Fibroblast of skin of abdomen (primary cell): ENCODE measurements at regions not wholly inside any gene's neighbourhood (a gene's known extent, or its start where the extent isn't known, plus 50 kb on each side); places are given as distances from the start of the nearest gene placed in this dataset.

Experiments
- DNase-seq: peaks from one replicate; pipeline ENCODE4 v3.0.0-alpha.2; 2013

DNA sequence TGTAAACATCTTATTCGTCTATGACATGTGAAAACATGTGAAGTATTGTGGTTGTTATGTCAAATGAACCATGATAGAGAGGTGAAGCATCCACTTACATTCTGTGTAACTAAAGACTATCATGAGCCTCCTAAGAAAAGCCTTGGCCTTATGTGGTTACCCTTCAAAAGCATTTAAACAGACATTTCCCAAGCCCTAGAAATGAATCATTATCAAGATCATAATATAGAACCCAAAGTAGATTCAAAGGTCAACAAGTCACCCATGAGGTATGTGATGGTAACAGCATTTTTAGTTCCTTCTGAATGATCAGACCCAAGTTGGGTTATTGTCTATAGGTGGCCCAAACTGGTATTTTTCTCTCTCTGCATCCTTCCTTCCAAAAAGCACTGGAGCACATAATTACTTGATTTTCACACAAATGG is 408.0 kb downstream of the TBL1XR1 start:
- peak; percentile 4 for DNase-seq

DNA sequence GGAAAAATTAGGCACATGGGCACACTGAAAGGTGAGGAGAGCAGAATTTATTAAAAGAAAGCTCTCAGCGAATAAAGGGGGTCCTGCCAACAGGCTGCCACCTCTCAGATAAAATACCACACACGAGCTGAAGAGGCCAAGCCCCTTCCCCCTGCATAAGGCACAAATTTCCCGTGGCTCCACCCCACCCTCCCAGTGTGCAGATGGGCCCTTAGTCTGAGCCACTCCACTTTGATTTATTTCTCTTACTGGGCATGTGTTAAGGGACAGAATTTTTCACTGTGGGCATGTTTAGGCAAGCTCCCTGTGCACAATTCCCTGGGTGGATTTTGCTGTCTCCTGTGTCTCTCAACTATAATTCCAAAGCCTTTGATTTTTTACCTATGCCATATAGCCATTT is 409.8 kb downstream of the TBL1XR1 start:
- no peak for DNase-seq

DNA sequence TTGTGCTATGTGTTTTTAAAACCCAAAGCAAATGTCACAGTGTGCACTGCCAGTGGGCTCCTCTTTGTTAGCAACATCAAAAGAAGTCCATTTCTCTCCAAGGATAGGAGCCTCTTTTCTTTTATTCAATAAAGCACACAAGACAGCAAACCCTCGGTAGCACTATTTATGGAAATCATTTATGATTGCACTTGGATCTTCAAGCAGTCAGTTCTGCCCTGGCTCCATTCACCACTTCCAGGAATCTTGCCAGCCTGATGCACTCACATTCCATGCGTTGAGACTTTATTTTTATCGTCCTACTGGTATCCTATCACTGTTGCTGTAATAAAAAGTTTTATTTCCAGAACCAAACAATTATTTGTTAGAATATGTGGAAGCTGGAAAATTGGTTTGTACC is 412.1 kb downstream of the TBL1XR1 start:
- DNase-seq, result no peak

DNA sequence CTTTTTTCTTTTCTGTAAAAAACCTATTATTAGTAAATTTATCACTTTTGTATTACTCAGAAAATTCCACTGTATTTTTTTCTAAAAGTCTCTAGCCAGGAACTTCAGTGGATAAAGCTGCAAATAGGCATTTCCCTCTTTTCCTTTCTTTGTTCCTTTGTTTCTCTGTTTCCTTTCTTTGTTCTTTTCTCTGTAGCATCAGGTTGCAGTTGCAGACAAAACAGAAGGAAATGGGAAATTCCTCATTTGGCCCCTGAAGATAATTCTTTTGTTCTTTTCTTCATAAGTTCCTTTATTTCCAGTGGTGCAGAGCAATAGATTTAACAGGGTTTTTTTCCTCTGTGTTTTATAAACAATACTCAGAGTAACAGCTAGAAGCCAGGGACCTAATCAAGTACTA is 416.5 kb downstream of the TBL1XR1 start:
- no peak for DNase-seq

DNA sequence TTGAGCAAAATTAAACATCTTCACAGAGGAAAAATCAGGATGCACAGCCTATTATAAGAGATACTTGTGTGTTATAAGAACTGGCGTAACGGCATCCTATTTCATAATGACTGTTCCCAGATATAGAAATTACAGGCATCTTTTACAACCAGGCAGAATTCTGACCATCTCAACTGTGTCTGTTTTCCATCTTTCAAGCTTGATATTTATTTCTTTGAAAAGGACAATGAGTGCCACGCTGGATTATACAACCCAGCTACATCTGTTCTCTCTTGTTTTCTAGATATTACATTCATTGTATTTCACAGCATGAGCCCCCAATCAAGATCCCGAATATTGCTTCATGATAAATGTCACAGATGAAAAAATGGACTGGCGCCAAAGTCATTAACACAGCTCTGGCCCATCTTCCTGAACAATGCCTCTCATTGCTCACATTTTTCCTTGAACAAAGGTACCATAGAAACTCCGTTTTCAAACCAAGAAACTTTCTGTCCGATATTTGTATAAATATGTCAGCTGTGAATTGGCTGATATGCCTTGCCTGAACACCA is 420.6 kb downstream of the TBL1XR1 start:
- DNase-seq, result no peak

DNA sequence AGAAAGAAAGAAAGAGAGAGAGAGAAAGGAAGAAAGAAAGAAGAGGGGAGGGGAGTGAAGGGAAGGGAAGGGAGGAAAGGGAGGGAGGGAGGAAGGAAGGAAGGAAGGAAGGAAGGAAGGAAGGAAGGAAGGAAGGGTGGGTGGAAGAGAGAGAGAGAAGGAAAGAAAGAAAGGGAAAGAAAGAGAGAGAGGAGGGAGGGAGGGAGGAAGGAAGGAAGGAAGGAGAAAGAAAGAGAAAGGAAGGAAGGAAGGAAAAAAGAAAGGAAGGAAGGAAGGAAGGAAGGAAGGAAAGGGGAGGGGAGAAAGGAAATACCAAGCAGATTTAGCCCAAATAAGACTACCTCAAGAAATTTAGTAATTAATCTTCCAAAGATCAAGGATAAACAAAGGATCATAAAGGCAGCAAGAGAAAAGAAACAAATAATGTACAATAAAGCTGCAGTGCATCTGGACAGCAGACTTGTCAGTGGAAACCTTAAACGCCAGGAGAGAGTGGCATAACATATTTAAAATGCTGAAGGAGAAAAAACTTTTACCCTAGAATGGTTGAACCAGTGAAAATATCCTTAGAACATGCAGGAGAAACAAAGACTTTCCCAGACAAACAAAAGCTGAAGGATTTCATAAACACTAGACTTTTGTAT is 427.6 kb downstream of the TBL1XR1 start:
- DNase-seq, result no peak

DNA sequence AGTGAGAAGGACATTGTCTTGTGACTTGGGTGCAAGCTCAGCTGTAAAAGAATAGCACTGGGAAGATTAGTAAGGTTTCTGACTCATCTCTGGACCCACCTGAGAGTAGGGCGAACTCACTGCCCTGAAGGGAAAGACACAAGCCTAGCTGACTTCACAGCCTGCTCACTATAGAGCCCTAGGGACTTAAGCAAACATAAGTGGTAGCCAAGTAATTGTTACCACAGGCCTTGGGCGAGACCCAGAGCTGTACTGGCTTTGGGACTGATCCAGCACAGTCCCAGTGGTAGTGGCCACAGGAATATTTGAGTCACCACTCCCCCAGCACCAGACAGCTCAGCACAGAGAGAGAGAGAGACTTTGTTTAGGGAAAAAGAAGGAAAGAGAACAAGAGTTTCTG is 429.9 kb downstream of the TBL1XR1 start:
- DNase-seq, result peak; percentile 73

DNA sequence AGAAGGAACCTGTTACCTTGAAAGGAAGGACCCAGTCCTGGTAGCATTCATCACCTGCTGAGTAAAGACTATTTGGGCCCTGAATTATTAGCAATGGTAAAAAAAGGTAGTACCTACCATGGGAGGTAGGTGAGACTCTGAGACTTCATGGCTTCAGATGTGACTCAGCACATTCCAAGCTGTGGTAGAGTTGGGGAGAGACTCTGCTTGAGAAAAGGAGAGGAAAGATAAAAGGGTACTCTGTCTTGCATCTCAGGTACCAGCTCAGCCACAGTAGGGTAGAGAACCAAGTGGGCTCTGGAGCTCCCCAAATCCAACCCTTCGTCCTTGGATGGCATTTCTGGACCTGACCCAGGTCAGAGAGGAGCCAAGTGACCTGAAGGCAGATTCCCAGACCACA is 430.4 kb downstream of the TBL1XR1 start:
- DNase-seq, result no peak

DNA sequence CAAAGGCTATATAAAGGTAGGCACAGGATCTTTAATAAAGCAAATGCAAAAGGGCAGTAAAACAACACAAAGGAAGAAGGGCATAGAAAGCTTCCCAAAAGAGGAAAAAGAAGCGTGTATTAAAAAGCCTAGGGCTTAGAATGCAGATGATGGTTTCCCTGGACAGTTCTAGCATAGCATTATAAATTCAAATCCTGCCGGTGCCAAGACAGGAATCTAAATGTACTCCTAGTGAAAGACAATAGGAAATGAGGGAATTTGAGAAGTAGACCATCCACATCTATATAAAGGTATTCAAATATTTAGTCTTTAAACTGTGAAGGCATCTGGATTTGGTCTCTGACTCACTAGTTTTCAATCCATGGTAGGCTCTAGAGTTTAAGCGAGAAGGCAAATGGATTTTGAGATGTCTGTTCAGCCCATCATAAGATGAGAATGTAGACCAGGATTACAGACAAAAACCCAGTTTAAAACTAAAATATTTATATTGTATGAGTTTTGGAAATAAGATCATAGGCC is 431.8 kb downstream of the TBL1XR1 start:
- DNase-seq, result peak; percentile 17

DNA sequence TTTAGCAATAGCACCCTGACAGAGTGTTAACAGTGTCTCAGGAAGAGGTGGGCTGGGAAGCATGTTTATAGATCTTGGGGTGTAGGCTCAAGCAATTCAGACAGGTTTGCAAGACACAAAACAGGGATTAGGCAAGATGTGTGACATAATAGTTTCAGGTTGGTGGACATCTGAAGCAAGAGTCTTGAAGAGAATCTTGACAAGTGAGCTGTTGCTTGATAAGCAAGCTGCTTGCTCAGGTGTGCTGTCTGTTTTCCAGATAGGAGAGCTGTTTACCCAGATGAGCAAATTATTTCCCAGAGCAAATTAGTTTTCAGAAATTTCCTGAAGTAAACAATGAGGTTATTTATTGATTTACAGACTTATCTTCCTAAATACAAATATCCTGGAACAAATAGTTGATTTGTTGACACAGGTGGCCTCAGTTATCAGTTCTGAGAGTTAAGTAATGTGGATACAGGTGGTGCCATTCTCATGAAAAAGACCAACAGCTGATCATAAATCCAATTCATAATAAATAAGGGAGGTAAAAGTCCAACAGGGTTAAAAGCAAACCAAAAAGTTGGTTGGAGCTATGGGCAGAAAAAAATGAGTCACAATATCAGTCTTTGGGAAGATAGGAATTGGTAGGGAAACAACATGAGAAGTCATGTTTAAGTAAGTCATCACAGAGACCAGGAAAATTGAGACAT is 437.3 kb downstream of the TBL1XR1 start:
- no peak for DNase-seq

DNA sequence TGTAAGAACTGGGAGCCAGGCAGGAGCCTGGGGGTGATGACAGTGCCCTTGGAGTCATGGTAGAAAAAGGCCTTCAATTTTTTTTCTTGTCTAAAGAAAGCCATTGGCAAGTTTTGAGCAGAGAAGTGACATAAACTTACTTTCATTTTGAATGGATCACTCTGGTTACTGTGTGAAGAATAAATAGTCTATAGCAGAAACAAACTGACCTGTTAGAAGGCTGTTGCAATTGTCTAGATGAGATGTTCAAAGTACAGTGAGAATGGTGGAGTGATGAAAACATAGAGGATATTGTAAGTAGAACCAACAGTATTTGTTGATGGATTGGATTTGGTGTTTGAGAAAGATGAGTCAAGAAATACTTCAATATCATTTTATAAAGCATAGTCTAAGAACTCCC is 439.9 kb downstream of the TBL1XR1 start:
- DNase-seq, result no peak

DNA sequence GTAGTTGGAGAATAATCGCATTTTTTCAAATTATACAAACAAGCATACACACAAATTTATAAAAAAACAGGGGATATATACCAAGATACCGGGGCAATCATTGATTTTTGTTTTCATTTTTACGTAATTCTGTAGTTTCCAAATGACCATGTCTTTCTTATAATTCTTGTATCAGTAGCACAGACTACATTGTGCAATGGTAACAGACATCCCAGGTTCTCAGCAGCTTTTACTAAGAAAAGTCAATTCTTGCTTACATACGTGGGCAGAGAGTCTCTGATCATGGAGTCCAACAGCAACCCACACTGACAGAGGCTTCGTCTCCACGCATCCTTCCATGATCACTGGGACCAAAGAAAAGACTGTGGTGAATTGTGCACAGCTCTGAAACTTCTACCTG is 441.3 kb downstream of the TBL1XR1 start:
- no peak for DNase-seq

DNA sequence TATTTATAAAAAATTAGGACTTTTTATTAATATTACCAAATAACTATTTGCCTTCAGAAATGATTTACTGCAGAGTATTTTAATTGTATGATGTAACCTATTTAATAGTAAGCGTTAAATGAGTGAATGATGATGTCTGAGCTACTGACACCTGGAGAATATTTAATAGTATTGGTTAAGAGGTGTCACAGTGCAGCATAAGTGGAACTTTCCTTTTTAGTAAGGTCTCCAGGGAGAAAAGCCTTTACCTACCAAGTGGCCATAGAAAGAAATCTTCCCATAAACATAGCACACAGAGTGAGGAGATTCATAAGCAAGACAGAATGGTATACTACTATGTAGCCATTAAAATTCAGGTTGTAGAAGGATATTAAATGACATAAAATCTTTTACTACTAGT is 441.7 kb downstream of the TBL1XR1 start:
- no peak for DNase-seq

DNA sequence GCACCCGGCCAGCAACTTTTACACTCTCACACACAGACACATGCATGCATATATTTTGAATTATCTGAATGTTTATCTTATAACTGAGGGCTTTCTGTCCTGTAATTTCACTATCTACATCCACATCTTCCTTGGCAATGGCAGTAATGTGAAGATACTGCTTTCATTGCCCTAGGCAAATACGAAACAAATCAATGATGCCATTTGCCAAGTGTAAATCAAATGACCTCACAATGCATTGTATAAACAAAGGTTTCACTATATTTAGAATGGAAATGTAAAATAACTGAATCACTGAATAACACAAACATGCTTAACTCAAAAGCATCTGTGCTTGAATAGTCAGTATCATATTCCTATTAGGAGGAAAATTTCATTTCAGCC is 455.6 kb downstream of the TBL1XR1 start:
- DNase-seq, result no peak

DNA sequence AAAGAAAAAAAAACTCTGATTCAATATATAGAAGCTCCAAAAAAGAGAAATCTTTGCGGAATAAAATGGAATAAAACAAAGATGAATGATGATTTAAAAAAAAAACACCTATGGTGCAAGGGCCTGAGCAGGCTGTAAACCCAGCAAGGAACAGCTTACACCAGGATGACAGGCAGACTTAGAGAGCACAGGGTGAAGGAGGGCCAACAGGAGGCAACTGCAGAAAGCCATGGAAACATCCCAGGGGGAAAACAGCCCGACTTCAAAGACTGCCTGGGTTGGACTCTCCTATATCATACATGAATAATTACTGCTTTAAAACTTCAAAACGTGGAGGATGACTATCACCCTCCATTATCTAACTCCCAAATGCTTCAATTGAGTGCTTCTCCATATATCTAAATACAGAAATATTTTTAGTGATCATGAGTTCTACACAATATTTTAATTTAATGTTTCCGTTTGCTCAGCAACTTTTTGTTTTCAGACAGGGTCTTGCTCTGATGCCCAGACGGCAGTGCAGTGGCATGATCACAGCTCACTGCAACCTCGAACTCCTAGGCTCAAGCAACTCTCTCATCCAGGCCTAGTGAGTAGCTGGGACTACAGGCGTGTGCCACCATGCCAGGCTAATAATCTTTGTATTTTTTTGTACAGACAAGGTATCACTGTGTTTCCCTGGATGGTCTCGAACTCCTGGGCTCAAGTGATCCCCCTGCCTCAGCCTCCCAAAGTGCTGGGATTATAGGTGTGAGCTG is 456.2 kb downstream of the TBL1XR1 start:
- no peak for DNase-seq

DNA sequence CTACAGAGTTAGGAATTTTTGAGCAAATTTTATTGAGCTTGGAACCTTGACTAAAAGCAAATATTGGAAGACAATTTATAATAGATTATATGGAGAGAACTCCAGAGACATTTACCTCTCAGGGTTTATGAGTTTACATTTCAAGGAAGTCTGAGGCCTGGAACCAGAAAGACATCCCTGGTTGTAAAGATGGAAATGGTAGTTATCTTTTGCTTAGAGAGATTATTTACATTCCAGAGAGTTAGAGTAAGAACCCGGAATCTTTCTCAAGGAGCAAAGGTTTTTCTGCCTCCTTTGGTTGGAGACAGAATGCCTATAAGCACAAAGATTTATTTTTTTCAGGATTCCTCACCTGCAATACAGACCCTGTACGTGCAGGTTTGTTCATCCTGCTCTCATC is 458.1 kb downstream of the TBL1XR1 start:
- no peak for DNase-seq

DNA sequence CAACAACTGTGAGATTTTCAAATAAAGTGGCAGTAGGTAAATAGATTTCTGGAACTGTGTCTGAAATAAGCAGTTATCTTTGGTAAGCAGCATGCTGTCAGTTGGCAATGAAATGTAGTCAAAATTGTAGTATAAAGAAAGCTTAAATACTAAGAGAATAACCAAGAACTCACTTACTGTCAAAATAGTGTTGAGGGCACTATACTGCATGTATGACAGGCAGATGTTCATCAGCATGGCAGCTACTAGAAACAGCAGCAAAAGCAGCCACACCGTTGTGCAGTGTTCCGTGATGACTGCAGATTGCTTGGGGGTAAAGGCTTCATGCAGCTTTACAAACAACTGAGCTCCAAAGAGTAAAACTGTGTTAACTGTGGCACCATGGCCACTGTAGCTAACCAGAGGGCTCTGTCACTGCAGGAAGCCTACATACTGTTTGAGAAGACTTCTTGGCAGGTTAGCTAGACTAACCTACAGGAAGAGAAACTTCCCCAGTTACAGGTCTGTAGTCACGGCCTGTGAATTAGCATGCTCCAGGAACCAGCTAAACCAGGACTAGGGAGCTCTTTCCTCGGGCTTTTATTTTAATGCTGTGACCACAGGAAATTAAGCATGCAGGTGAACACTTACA is 459.7 kb downstream of the TBL1XR1 start:
- DNase-seq, result no peak

DNA sequence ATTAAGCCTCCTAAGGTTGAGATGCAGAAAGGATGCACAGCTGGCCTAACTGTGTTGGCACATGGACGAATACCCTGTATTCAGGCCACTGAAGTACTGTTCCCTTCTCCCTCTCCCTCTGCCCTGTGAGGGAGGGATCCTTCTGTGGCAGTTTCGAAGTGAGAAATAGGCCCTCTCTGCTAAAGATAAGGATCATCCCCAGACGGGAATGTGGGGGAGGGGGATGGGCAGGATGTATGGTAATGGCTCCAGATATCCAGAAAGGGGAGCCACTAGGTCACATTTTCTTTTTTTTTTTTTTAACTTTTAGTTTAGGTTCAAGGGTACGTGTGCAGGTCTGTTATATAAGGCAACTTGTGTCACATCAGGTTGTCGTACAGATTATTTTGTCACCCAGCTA is 463.1 kb downstream of the TBL1XR1 start:
- no peak for DNase-seq

DNA sequence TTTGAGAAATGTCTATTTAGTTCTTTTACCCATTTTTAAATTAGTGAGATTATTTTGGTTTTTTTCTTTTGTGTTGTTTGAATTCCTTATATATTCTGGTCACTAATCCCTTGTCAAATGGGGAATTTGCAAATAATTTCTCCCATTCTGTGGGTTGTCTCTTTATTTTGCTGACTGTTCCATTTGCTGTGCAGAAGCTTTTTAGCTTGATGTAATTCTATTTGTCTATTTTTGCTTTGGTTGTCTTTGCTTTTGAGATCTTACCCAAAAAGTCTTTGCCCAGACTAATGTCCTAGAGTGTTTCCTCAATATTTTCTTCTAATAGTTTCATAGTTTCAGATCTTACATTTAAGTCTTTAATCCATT is 472.9 kb downstream of the TBL1XR1 start:
- no peak for DNase-seq

DNA sequence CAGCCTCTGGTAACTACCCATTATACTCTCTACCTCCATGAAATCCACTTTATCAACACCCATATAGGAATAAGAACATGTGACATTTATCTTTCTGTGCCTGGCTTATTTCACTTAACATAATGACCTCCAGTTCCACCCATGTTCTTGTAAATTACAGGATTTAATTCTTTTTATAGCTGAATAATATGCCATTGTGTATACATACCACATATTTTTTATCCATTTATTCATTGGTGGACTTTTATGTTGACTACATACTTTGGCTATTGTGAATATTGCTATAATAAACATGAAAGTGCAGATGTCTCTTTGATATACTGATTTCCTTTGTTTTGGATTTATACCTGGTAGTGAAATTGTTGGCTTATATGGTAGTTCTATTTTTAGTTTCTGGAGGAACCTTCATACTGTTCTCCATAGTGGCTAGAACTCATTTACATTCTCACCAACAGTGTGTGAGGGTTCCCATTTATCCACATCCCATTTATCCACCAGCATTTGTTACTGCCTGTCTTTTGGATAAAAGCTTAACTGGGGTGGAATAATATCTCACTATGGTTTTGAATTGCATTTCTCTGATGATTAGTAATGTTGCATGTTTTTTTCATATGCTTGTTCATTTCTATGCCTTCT is 473.4 kb downstream of the TBL1XR1 start:
- no peak for DNase-seq

DNA sequence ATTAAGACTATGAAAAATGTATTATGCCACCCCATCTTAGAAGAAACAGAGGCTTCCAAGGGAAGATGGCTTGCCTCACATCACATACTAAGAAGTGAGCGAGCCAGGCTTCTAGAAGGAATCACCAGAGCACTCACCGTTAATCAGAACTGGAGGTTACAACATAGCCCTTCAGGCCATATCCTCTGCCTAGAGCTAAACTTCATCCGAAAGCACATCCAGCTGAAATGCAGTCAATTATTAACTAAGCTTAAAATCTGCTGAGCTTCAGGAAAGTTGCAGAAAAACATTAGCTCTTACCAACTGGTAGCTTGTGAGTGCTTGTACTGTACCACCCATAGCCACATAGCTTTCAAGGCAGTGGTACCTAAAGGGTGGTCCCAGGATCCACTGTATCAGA is 483.2 kb downstream of the TBL1XR1 start:
- no peak for DNase-seq

DNA sequence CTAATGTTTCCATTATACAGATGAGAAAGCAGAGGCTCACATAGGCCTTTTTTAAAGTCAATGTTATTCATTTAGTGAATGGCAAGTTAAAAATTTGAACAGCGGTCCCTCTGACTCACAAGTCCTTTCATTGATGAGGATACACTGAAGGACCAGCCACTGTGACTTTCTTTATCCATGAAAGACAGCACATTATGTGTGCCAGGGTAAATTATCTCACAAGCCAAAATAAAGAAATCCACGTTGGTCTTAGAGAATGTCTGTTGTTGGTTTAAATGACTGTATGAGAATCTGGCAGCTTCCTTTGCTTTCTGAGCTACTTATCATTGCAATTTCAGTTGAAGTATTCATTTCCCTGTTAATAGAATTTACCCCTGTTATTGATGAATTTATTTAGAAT is 485.1 kb downstream of the TBL1XR1 start:
- no peak for DNase-seq

DNA sequence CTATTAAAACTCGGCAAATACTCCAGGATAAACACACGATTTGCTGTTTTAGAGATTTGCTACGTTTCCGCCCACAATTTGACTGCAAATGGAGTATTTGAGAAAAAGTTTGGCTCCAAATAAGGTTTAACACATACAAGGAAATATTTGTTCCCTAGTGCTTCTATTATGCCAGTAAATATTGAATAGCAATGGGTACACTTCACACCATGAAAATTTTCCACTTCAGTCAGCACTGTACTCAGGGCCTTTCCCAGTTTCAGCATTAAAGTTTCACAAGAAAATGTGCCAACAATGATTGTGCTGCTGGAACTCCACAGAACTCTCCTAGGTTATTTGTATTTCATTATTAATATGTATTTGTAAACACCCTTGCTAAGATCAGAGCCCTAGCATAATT is 498.0 kb downstream of the TBL1XR1 start:
- DNase-seq, result no peak
